Caco-2 (cell line): ENCODE measurements at regions not wholly inside any gene's neighbourhood (a gene's known extent, or its start where the extent isn't known, plus 50 kb on each side); places are given as distances from the start of the nearest gene placed in this dataset.
"Not testable (repeated sequence)": the region's sequence is repeated elsewhere in the genome, so short reads cannot be mapped to it uniquely, and the experiment has no call there.

Experiments used
- BruUV-seq: library from RNA; stranded (reverse); fragments of 400-500 nt; replicated peaks from 2 replicates; lab custom pipeline; 2021; lab: Mats Ljungman, UMichigan
- CTCF ChIA-PET: fragments of 300-600 bp; sonication (Branson Sonifier 250); formaldehyde crosslinking; loops from one replicate; lab custom pipeline; 2022; ENCODE audit warnings: antibody characterized with exemption; lab: Charles Lee
- POLR2A ChIA-PET: fragments of 300-600 bp; sonication (Branson Sonifier 250); formaldehyde crosslinking; loops from one replicate; lab custom pipeline; 2022; ENCODE audit warnings: antibody characterized with exemption; lab: Charles Lee
- DNase-seq, 2 experiments: peaks; one replicate each; pipeline versions ENCODE4 v3.0.0 to v3.0.0-alpha.2; 2020 to 2022
- H3K27me3 ChIP-seq: replicated peaks from 2 replicates; pipeline ENCODE4 v1.6.0; 2011; ENCODE audit warnings: low read length; ENCODE audit not compliant: control insufficient read depth, insufficient read depth
- H3K36me3 ChIP-seq: 2 replicates; pipeline ENCODE4 v1.5.1; 2011; ENCODE audit warnings: low read length; ENCODE audit not compliant: control insufficient read depth, insufficient read depth
- H3K4me1 ChIP-seq: fragments of 250-450 bp; sonication (Bioruptor Pico); 2 replicates; pipeline ENCODE4 v1.5.1; 2020; ENCODE audit warnings: mild to moderate bottlenecking
- H3K4me3 ChIP-seq: 2 replicates; pipeline ENCODE4 v1.5.1; 2011; ENCODE audit warnings: low read depth, mild to moderate bottlenecking, control low read depth, low read length
- H3K9me3 ChIP-seq: fragments of 250-450 bp; sonication (Bioruptor Pico); 2 replicates; pipeline ENCODE4 v1.5.1; 2020; ENCODE audit warnings: mild to moderate bottlenecking, moderate library complexity
- H3K27ac Mint-ChIP-seq: one replicate; pipeline ENCODE4 v1.8.0; 2022; ENCODE audit warnings: mixed read lengths; ENCODE audit not compliant: unreplicated experiment
- H3K27me3 Mint-ChIP-seq: one replicate; pipeline ENCODE4 v1.8.0; 2022; ENCODE audit warnings: mixed read lengths; ENCODE audit not compliant: insufficient read depth, unreplicated experiment
- H3K36me3 Mint-ChIP-seq: one replicate; pipeline ENCODE4 v1.8.0; 2022; ENCODE audit warnings: mild to moderate bottlenecking, mixed read lengths; ENCODE audit not compliant: insufficient read depth, unreplicated experiment
- H3K4me1 Mint-ChIP-seq: one replicate; pipeline ENCODE4 v1.8.0; 2022; ENCODE audit warnings: low read depth, mixed read lengths; ENCODE audit not compliant: unreplicated experiment
- H3K4me3 Mint-ChIP-seq: one replicate; pipeline ENCODE4 v1.8.0; 2022; ENCODE audit warnings: mild to moderate bottlenecking, moderate library complexity, mixed read lengths; ENCODE audit not compliant: unreplicated experiment
- H3K9me3 Mint-ChIP-seq: one replicate; pipeline ENCODE4 v1.8.0; 2022; ENCODE audit warnings: mixed read lengths; ENCODE audit not compliant: unreplicated experiment
- CTCF ChIP-seq, 2 experiments: fragments of 200-600 bp in 1 of 2; IDR thresholded peaks; 1 replicate in 1 of 2; 2 replicates in 1 of 2; pipeline versions ENCODE4 v1.5.1 to v1.8.0; 2011 to 2022; ENCODE audit warnings: antibody characterized with exemption in 1 of 2, control low read depth in 1 of 2, inconsistent platforms in 1 of 2, low read depth in 1 of 2, low read length in 1 of 2, mild to moderate bottlenecking in 1 of 2, moderate library complexity in 1 of 2; ENCODE audit not compliant: insufficient read depth in 1 of 2, severe bottlenecking in 1 of 2, unreplicated experiment in 1 of 2
- intact Hi-C: fragments of 100-400 bp; cut with micrococcal nuclease; formaldehyde crosslinking; loops from one replicate; pipeline ENCODE4 v1.10.0; 2022; ENCODE audit not compliant: unreplicated experiment

- Mint-ChIP-seq H3K9me3 (peaks cover under 1% of the 10 kb centered on the region), H3K36me3 (no peaks in the 10 kb centered on the region), H3K4me3 (no peak overlapping the region), H3K27ac (no peak overlapping the region), H3K27me3 (no peaks in the 10 kb centered on the region), H3K4me1 (no peaks in the 10 kb centered on the region)
- no peak for TF ChIP-seq CTCF (IDR thresholded peaks at IDR 0.05; ENCODE audit: insufficient read depth in 1 of 2, low read depth in 1 of 2, low read length in 1 of 2, severe bottlenecking in 1 of 2, unreplicated experiment in 1 of 2)
- CTCF ChIA-PET, result no interaction called here
- Histone ChIP-seq H3K4me3 (no peak overlapping the region), H3K27me3 (no peaks in the 10 kb centered on the region), H3K4me1 (no peaks in the 10 kb centered on the region), H3K9me3 (0 out of 2 replicates have a peak, but pooled peaks cover 2% of the 10 kb centered on the region), H3K36me3 (no peaks in the 10 kb centered on the region)
- no TSS peak for BruUV-seq
- no peak for DNase-seq
- intact Hi-C loops, result no loop called here
- POLR2A ChIA-PET, result no interaction called here
These were observed 2650.8 kb downstream of the PCDH9 start for GRCh38 chr13:64579331-64579730.

- POLR2A ChIA-PET, result no interaction called here
These were observed 2661.4 kb downstream of the PCDH9 start for GRCh38 chr13:64568748-64569147.

GRCh38 chr13:64558031-64558430, 2672.1 kb downstream of the PCDH9 start:
- H3K27ac Mint-ChIP-seq, H3K27me3 ChIP-seq, CTCF ChIA-PET, H3K36me3 Mint-ChIP-seq, H3K4me3 Mint-ChIP-seq, H3K9me3 ChIP-seq, H3K4me3 ChIP-seq, H3K4me1 ChIP-seq, BruUV-seq, H3K36me3 ChIP-seq, POLR2A ChIA-PET, H3K27me3 Mint-ChIP-seq, DNase-seq, intact Hi-C loops, H3K4me1 Mint-ChIP-seq: not testable (repeated sequence)
- peaks cover 30% of the 10 kb centered on the region for H3K9me3 Mint-ChIP-seq

More at GRCh38 chr13:64568748-64569147, 2661.4 kb downstream of the PCDH9 start:
- Mint-ChIP-seq H3K27ac (no peak overlapping the region), H3K27me3 (no peaks in the 10 kb centered on the region), H3K4me3 (no peak overlapping the region), H3K4me1 (no peaks in the 10 kb centered on the region), H3K9me3 (peaks cover 44% of the 10 kb centered on the region), H3K36me3 (no peaks in the 10 kb centered on the region)
- Histone ChIP-seq H3K4me3 (no peak overlapping the region), H3K9me3 (peaks cover 26% of the 10 kb centered on the region), H3K27me3 (no peaks in the 10 kb centered on the region), H3K36me3 (no peaks in the 10 kb centered on the region), H3K4me1 (no peaks in the 10 kb centered on the region)
- CTCF ChIA-PET, result no interaction called here
- BruUV-seq, result no TSS peak
- no peak for DNase-seq
- no peak for TF ChIP-seq CTCF (IDR thresholded peaks at IDR 0.05; ENCODE audit: insufficient read depth in 1 of 2, low read depth in 1 of 2, low read length in 1 of 2, severe bottlenecking in 1 of 2, unreplicated experiment in 1 of 2)
- intact Hi-C loops, result no loop called here

- CTCF ChIA-PET, result no interaction called here
- Mint-ChIP-seq H3K27me3 (no peaks in the 10 kb centered on the region), H3K36me3 (no peaks in the 10 kb centered on the region), H3K27ac (no peak overlapping the region), H3K9me3 (peaks cover 40% of the 10 kb centered on the region), H3K4me3 (no peak overlapping the region), H3K4me1 (peaks cover 7% of the 10 kb centered on the region)
- no TSS peak for BruUV-seq
- POLR2A ChIA-PET, result no interaction called here
- H3K36me3 ChIP-seq, result no peaks in the 10 kb centered on the region
- no peak overlapping the region for H3K4me3 ChIP-seq
- H3K27me3 ChIP-seq, result no peaks in the 10 kb centered on the region
- TF ChIP-seq CTCF (IDR thresholded peaks at IDR 0.05; ENCODE audit: insufficient read depth in 1 of 2, low read depth in 1 of 2, low read length in 1 of 2, severe bottlenecking in 1 of 2, unreplicated experiment in 1 of 2), result no peak
- intact Hi-C loops, result no loop called here
- H3K9me3 ChIP-seq, result no peaks in the 10 kb centered on the region; the same call in 1 of the 2 replicates
- no peak for DNase-seq
- H3K4me1 ChIP-seq, result no peaks in the 10 kb centered on the region
These were observed 2673.8 kb downstream of the PCDH9 start for GRCh38 chr13:64556376-64556775.
